IMR-90 (cell line): ENCODE measurements at regions not wholly inside any gene's neighbourhood (a gene's known extent, or its start where the extent isn't known, plus 50 kb on each side); places are given as distances from the start of the nearest gene placed in this dataset.

ENCODE experiments used
- ATAC-seq: fragments of 200-7000 bp; cut with Tn5 transposase; 2 replicates; pipeline ENCODE4 v1.9.1; 2020; ENCODE audit warnings: low read depth, mild to moderate bottlenecking, moderate library complexity
- BruUV-seq: library from RNA; stranded (reverse); fragments of 400-500 nt; replicated peaks from 2 replicates; lab custom pipeline; 2021; lab: Mats Ljungman, UMichigan
- CTCF ChIA-PET: fragments of 300-600 bp; formaldehyde crosslinking; extraction: SDS; loops from one replicate; lab custom pipeline; 2021; ENCODE audit warnings: antibody characterized with exemption; lab: Yijun Ruan, JAX
- POLR2A ChIA-PET: fragments of 300-600 bp; sonication (Branson Sonifier 250); formaldehyde crosslinking; loops from one replicate; lab custom pipeline; 2022; ENCODE audit warnings: antibody characterized with exemption; ENCODE audit not compliant: unreplicated experiment; lab: Charles Lee
- DNase-seq: peaks from one replicate; pipeline ENCODE4 v3.0.0; 2013
- H2AFZ ChIP-seq: replicated peaks from 2 replicates; pipeline ENCODE3; 2013; ENCODE audit warnings: low read length, mild to moderate bottlenecking; ENCODE audit not compliant: poor library complexity
- H2AK5ac ChIP-seq: 2 replicates; pipeline ENCODE4 v1.6.1; 2013; ENCODE audit warnings: low read depth, low read length, inconsistent platforms
- H2AK9ac ChIP-seq: replicated peaks from 2 replicates; pipeline ENCODE3; 2013; ENCODE audit warnings: mild to moderate bottlenecking, low read depth, low read length, moderate library complexity; ENCODE audit not compliant: poor library complexity
- H2BK120ac ChIP-seq: 2 replicates; pipeline ENCODE4 v1.6.1; 2013; ENCODE audit warnings: low read depth, low read length, inconsistent platforms
- H2BK15ac ChIP-seq: 3 replicates; pipeline ENCODE4 v1.6.1; 2013; ENCODE audit warnings: low read depth, low read length, inconsistent platforms
- H2BK20ac ChIP-seq: 2 replicates; pipeline ENCODE4 v1.6.1; 2013; ENCODE audit warnings: low read depth, mild to moderate bottlenecking, inconsistent platforms, low read length, moderate library complexity
- H2BK5ac ChIP-seq: 2 replicates; pipeline ENCODE4 v1.6.1; 2013; ENCODE audit warnings: mild to moderate bottlenecking, low read depth, low read length, inconsistent platforms; ENCODE audit not compliant: poor library complexity, severe bottlenecking
- H3K14ac ChIP-seq: replicated peaks from 2 replicates; pipeline ENCODE4 v1.6.1; 2013; ENCODE audit warnings: low read depth, low read length, inconsistent platforms
- H3K18ac ChIP-seq: 2 replicates; pipeline ENCODE4 v1.6.1; 2013; ENCODE audit warnings: low read depth, low read length, control low read depth
- H3K23ac ChIP-seq: 2 replicates; pipeline ENCODE4 v1.6.1; 2013; ENCODE audit warnings: low read depth, low read length, inconsistent platforms
- H3K27ac ChIP-seq: 2 replicates; pipeline ENCODE4 v1.5.1; 2013; ENCODE audit warnings: mild to moderate bottlenecking, control low read depth, low read length; ENCODE audit not compliant: insufficient read depth
- H3K27me3 ChIP-seq: 2 replicates; pipeline ENCODE4 v1.6.1; 2013; ENCODE audit warnings: low read length; ENCODE audit not compliant: control insufficient read depth, insufficient read depth
- H3K36me3 ChIP-seq: 2 replicates; pipeline ENCODE4 v1.6.1; 2013; ENCODE audit warnings: low read length, mixed read lengths; ENCODE audit not compliant: control insufficient read depth, insufficient read depth
- H3K4ac ChIP-seq: 2 replicates; pipeline ENCODE4 v1.6.1; 2013; ENCODE audit warnings: low read depth, low read length, inconsistent platforms
- H3K4me1 ChIP-seq: 2 replicates; pipeline ENCODE4 v1.6.1; 2013; ENCODE audit warnings: low read length, mixed read lengths; ENCODE audit not compliant: control insufficient read depth, insufficient read depth
- H3K4me2 ChIP-seq: 2 replicates; pipeline ENCODE4 v1.6.1; 2013; ENCODE audit warnings: low read depth, mild to moderate bottlenecking, control low read depth, low read length, moderate library complexity
- H3K4me3 ChIP-seq: 2 replicates; pipeline ENCODE4 v1.5.1; 2013; ENCODE audit warnings: low read depth, mild to moderate bottlenecking, control low read depth, low read length, moderate library complexity; ENCODE audit not compliant: insufficient read depth
- H3K56ac ChIP-seq: 2 replicates; pipeline ENCODE4 v1.6.1; 2013; ENCODE audit warnings: low read length, inconsistent platforms; ENCODE audit not compliant: insufficient read depth; ENCODE audit errors: extremely low read depth
- H3K79me1 ChIP-seq, 2 experiments: 2 replicates each; pipeline ENCODE4 v1.6.1; 2013; ENCODE audit warnings: low read length in 2 of 2, inconsistent platforms in 1 of 2, low read depth in 1 of 2
- H3K9ac ChIP-seq: 2 replicates; pipeline ENCODE4 v1.6.1; 2013; ENCODE audit warnings: low read depth, low read length, control low read depth
- H3K9me1 ChIP-seq: 2 replicates; pipeline ENCODE4 v1.6.1; 2013; ENCODE audit warnings: low read length, inconsistent platforms; ENCODE audit not compliant: insufficient read depth
- H3K9me3 ChIP-seq: 2 replicates; pipeline ENCODE4 v1.6.1; 2013; ENCODE audit warnings: low read length; ENCODE audit not compliant: control insufficient read depth, insufficient read depth
- H4K20me1 ChIP-seq: 2 replicates; pipeline ENCODE4 v1.6.1; 2013; ENCODE audit warnings: low read length, inconsistent platforms; ENCODE audit not compliant: insufficient read depth
- H4K5ac ChIP-seq: 2 replicates; pipeline ENCODE4 v1.6.1; 2013; ENCODE audit warnings: mild to moderate bottlenecking, low read depth, low read length, control low read depth
- H4K8ac ChIP-seq, 2 experiments: 2 replicates each; pipeline ENCODE4 v1.6.1; 2013; ENCODE audit warnings: low read depth in 2 of 2, low read length in 2 of 2, control low read depth in 1 of 2, inconsistent platforms in 1 of 2
- H4K91ac ChIP-seq: 2 replicates; pipeline ENCODE4 v1.6.1; 2013; ENCODE audit warnings: low read depth, low read length, inconsistent platforms; ENCODE audit not compliant: insufficient read depth
- BHLHE40 ChIP-seq: fragments of 150-350 bp; IDR thresholded peaks from 2 replicates; pipeline ENCODE4 v1.6.1; 2016; ENCODE audit warnings: mild to moderate bottlenecking, low read depth, low read length
- CEBPB ChIP-seq: IDR thresholded peaks from 2 replicates; pipeline ENCODE4 v1.6.1; 2012; ENCODE audit warnings: low read depth, low read length, improper control_type of control experiment
- CHD1 ChIP-seq: IDR thresholded peaks from 2 replicates; pipeline ENCODE4 v1.6.1; 2012; ENCODE audit warnings: low read depth, low read length, improper control_type of control experiment
- FOS ChIP-seq: fragments of 150-350 bp; IDR thresholded peaks from 2 replicates; pipeline ENCODE4 v1.6.1; 2016; ENCODE audit warnings: low read depth, low read length
- MAFK ChIP-seq: IDR thresholded peaks from 2 replicates; pipeline ENCODE4 v1.6.1; 2012; ENCODE audit warnings: low read depth, low read length, improper control_type of control experiment
- MXI1 ChIP-seq: IDR thresholded peaks from 2 replicates; pipeline ENCODE4 v1.6.1; 2012; ENCODE audit warnings: low read depth, mild to moderate bottlenecking, low read length, moderate library complexity, borderline replicate concordance
- NFE2L2 ChIP-seq: fragments of 150-350 bp; IDR thresholded peaks from 2 replicates; pipeline ENCODE4 v1.6.1; 2016; ENCODE audit warnings: low read depth, mild to moderate bottlenecking, low read length
- RAD21 ChIP-seq: IDR thresholded peaks from 2 replicates; pipeline ENCODE4 v1.6.1; 2012; ENCODE audit warnings: low read length, improper control_type of control experiment
- SMC3 ChIP-seq: fragments of 150-350 bp; IDR thresholded peaks from 2 replicates; pipeline ENCODE4 v1.6.1; 2016; ENCODE audit warnings: low read depth, mild to moderate bottlenecking, antibody characterized with exemption, low read length, moderate library complexity
- WGBS, 2 experiments: methylation state at CpG; one replicate each; pipeline versions ENCODE4 v1.1.5 to v1.1.7; 2013; ENCODE audit warnings: missing lambda C conversion rate in 2 of 2; ENCODE audit not compliant: insufficient read length in 1 of 2; ENCODE audit errors: extremely low coverage in 2 of 2; 5-methylcytosine and 5-hydroxymethylcytosine counted together
- dilution Hi-C: fragments of 300-500 bp; cut with HindIII; formaldehyde crosslinking; loops from one replicate; pipeline ENCODE4 v1.14.3; 2018; ENCODE audit warnings: low sequenced_read_pairs; ENCODE audit not compliant: unreplicated experiment
- in situ Hi-C: fragments of 300-500 bp; cut with MboI; formaldehyde crosslinking; loops from 3 replicates; pipeline ENCODE4 v1.14.3; 2019; ENCODE audit warnings: low sequenced_read_pairs, inconsistent platforms, mixed read lengths
- intact Hi-C: fragments of 100-400 bp; cut with micrococcal nuclease; formaldehyde crosslinking; loops from 2 replicates; pipeline ENCODE4 v1.10.0; 2022
- TF ChIP-seq, protein P1 (sequence below): conservative IDR thresholded peaks from 2 replicates; pipeline ENCODE4 v1.5.1; 2012; ENCODE audit warnings: mild to moderate bottlenecking, low read depth, low read length, improper control_type of control experiment
- TF ChIP-seq, protein P2 (sequence below): fragments of 150-350 bp; IDR thresholded peaks from 2 replicates; pipeline ENCODE4 v1.6.1; 2016; ENCODE audit warnings: low read depth, mild to moderate bottlenecking, low read length, moderate library complexity, borderline replicate concordance
- TF ChIP-seq, protein P3 (sequence below): fragments of 150-350 bp; IDR thresholded peaks from 2 replicates; pipeline ENCODE4 v1.6.1; 2017; ENCODE audit warnings: mild to moderate bottlenecking, antibody characterized with exemption, low read length, low read depth

DNA sequence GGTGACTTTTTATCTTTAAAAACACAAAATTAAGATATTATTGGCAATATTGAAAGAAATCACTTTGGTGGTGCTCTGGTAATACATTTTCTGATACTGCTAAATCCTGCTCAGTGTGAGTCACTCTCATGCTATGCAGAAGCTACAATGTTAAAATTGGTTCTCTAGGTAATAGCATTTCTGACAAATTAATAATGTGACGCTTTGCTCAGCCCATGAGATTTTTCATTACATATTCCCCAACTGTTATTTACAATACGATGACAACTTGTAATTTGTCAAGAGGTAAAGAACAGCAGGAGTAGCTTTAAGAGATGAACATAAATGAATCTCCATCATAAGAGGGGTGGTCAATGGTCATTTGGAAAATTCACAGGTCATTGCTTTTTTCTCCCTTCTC is 573.6 kb downstream of the TMEM182 start:
- no peak overlapping the region for H2AFZ ChIP-seq
- H4K8ac ChIP-seq = no peak overlapping the region
- no peak overlapping the region for H3K4me2 ChIP-seq
- DNase-seq = no peak
- no peak overlapping the region for H2BK20ac ChIP-seq
- H2BK15ac ChIP-seq = no peak overlapping the region
- H4K5ac ChIP-seq = no peak overlapping the region
- no peaks in the 10 kb centered on the region for H3K36me3 ChIP-seq
- H3K14ac ChIP-seq = no peak overlapping the region
- in situ Hi-C loops (no loop called here), intact Hi-C loops (no loop called here), dilution Hi-C loops (no loop called here)
- no TSS peak for BruUV-seq
- H3K4me1 ChIP-seq = no peaks in the 10 kb centered on the region
- H3K27ac ChIP-seq = no peak overlapping the region
- no peak overlapping the region for H3K56ac ChIP-seq
- no peak overlapping the region for H3K9ac ChIP-seq
- no peak overlapping the region for H3K18ac ChIP-seq
- no peaks in the 10 kb centered on the region for H3K9me3 ChIP-seq
- H3K79me1 ChIP-seq = no peaks in the 10 kb centered on the region
- no peak for TF ChIP-seq BHLHE40
- TF ChIP-seq, protein P1, sequence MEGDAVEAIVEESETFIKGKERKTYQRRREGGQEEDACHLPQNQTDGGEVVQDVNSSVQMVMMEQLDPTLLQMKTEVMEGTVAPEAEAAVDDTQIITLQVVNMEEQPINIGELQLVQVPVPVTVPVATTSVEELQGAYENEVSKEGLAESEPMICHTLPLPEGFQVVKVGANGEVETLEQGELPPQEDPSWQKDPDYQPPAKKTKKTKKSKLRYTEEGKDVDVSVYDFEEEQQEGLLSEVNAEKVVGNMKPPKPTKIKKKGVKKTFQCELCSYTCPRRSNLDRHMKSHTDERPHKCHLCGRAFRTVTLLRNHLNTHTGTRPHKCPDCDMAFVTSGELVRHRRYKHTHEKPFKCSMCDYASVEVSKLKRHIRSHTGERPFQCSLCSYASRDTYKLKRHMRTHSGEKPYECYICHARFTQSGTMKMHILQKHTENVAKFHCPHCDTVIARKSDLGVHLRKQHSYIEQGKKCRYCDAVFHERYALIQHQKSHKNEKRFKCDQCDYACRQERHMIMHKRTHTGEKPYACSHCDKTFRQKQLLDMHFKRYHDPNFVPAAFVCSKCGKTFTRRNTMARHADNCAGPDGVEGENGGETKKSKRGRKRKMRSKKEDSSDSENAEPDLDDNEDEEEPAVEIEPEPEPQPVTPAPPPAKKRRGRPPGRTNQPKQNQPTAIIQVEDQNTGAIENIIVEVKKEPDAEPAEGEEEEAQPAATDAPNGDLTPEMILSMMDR = no peak
- TF ChIP-seq NFE2L2 = no peak
- TF ChIP-seq, protein P2, sequence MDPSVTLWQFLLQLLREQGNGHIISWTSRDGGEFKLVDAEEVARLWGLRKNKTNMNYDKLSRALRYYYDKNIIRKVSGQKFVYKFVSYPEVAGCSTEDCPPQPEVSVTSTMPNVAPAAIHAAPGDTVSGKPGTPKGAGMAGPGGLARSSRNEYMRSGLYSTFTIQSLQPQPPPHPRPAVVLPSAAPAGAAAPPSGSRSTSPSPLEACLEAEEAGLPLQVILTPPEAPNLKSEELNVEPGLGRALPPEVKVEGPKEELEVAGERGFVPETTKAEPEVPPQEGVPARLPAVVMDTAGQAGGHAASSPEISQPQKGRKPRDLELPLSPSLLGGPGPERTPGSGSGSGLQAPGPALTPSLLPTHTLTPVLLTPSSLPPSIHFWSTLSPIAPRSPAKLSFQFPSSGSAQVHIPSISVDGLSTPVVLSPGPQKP = no peak
- no peak for TF ChIP-seq CEBPB
- TF ChIP-seq CHD1 = no peak
- TF ChIP-seq SMC3 = no peak
- no peak for TF ChIP-seq RAD21
- no peak for TF ChIP-seq FOS
- TF ChIP-seq, protein P3, sequence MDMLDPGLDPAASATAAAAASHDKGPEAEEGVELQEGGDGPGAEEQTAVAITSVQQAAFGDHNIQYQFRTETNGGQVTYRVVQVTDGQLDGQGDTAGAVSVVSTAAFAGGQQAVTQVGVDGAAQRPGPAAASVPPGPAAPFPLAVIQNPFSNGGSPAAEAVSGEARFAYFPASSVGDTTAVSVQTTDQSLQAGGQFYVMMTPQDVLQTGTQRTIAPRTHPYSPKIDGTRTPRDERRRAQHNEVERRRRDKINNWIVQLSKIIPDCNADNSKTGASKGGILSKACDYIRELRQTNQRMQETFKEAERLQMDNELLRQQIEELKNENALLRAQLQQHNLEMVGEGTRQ = no peak
- TF ChIP-seq MAFK = no peak
- no peak for TF ChIP-seq MXI1
- H3K4ac ChIP-seq = no peak overlapping the region
- H4K20me1 ChIP-seq = no peaks in the 10 kb centered on the region
- ATAC-seq = no peak
- ChIA-PET CTCF (no interaction called here), POLR2A (no interaction called here)
- H4K91ac ChIP-seq = no peak overlapping the region
- no peaks in the 10 kb centered on the region for H3K9me1 ChIP-seq
- H2BK120ac ChIP-seq = no peak overlapping the region
- WGBS, 2 experiments = no CpG with 5 or more reads among the region's 2 CpGs
- no peak overlapping the region for H2AK9ac ChIP-seq
- H2AK5ac ChIP-seq = no peak overlapping the region
- H3K4me3 ChIP-seq = no peak overlapping the region
- H2BK5ac ChIP-seq = no peak overlapping the region
- H3K27me3 ChIP-seq = no peaks in the 10 kb centered on the region
- H3K23ac ChIP-seq = no peak overlapping the region
